Gastroesophageal sphincter (tissue), 3 donors: ENCODE measurements at regions not wholly inside any gene's neighbourhood (a gene's known extent, or its start where the extent isn't known, plus 50 kb on each side); places are given as distances from the start of the nearest gene placed in this dataset.

Experiments
- EP300 ChIP-seq: sonication (generic); formaldehyde crosslinking; IDR thresholded peaks from one replicate; pipeline ENCODE4 v1.6.1; 2017; ENCODE audit warnings: antibody characterized with exemption, mild to moderate bottlenecking
- POLR2A ChIP-seq, 2 donors: fragments of 450-650 bp; IDR thresholded peaks; one replicate each; pipeline ENCODE4 v1.6.1; 2017; ENCODE audit warnings: antibody characterized with exemption in 2 of 2, mild to moderate bottlenecking in 2 of 2, moderate library complexity in 1 of 2
- POLR2AphosphoS5 ChIP-seq: sonication (generic); formaldehyde crosslinking; IDR thresholded peaks from one replicate; pipeline ENCODE4 v1.6.1; 2017; ENCODE audit warnings: antibody characterized with exemption
- TF ChIP-seq, protein P1 (sequence below), 4 experiments: fragments of 200-600 bp in 2 of 4; fragments of 450-650 bp in 2 of 4; sonication (generic) in 1 of 4; IDR thresholded peaks; one replicate each; pipeline ENCODE4 v1.5.1; 2017 to 2019; ENCODE audit warnings: antibody characterized with exemption in 4 of 4, mild to moderate bottlenecking in 2 of 4, moderate library complexity in 2 of 4

DNA sequence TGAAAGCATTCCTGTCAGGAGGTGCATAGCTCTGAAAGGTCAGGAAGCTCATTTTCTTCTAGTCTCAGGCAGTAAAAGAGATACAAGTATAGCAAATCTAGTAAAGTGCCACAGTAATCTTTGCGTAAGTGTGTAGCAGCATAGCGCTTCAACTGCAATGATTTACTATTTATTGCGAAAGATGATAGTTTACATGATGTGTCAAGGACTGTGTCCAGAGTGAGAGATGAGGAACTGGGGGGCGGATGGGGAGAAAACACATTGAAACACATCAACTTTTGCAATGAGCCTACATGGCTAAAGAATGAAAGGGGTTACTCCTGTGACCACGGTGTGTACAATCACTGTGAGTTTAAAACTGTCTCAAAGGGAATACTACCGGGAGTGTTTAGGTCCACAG, 644.4 kb downstream of the GALR1 start:
- TF ChIP-seq POLR2A (IDR thresholded peaks at IDR 0.05) (no peak), POLR2AphosphoS5 (no peak), EP300 (no peak)
- TF ChIP-seq, protein P1, sequence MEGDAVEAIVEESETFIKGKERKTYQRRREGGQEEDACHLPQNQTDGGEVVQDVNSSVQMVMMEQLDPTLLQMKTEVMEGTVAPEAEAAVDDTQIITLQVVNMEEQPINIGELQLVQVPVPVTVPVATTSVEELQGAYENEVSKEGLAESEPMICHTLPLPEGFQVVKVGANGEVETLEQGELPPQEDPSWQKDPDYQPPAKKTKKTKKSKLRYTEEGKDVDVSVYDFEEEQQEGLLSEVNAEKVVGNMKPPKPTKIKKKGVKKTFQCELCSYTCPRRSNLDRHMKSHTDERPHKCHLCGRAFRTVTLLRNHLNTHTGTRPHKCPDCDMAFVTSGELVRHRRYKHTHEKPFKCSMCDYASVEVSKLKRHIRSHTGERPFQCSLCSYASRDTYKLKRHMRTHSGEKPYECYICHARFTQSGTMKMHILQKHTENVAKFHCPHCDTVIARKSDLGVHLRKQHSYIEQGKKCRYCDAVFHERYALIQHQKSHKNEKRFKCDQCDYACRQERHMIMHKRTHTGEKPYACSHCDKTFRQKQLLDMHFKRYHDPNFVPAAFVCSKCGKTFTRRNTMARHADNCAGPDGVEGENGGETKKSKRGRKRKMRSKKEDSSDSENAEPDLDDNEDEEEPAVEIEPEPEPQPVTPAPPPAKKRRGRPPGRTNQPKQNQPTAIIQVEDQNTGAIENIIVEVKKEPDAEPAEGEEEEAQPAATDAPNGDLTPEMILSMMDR (IDR thresholded peaks at IDR 0.05), result no peak
